ENCODE measurements at regions not wholly inside any gene's neighbourhood (a gene's known extent, or its start where the extent isn't known, plus 50 kb on each side); places are given as distances from the start of the nearest gene placed in this dataset.

DNA sequence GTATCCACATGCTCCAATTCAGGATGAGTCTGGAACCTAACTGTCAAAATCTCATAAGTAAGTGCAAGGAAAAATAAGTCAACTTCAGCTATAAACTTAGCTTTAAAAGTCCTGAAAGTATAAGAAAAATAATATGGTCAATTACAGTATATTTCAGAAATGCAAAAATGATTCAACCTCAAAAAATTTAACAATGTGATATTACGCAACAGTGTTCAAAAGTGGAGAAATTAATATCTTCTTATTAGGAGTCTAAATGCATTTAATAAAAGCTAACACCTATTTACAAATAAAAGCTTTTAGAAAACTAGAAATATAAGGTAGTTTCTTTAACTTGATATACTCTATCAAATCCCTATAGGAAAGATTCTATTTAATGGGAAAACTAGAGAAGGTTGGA is 111.2 kb upstream of the OPRM1 start:
- no TSS peak for BruUV-seq (replicated peaks)
- intact Hi-C loops (cut with micrococcal nuclease; ENCODE audit: unreplicated experiment): no loop called here
- CTCF ChIA-PET (ENCODE audit: low intra/inter-chr PET ratio, low total read pairs): no interaction called here
- H3K27me3 ChIP-seq (ENCODE audit: control insufficient read depth in 1 of 2, insufficient read depth in 2 of 2, low read length in 2 of 2): no peaks in the 10 kb centered on the region
- in situ Hi-C loops (cut with HindIII; ENCODE audit: extremely low pct_ligation_motif_present, low pct_unique_long_range_greater_than_20kb): no loop called here
- no peak overlapping the region for H3K4me2 ChIP-seq (ENCODE audit: low read depth, low read length)
- no peaks in the 10 kb centered on the region for H3K79me2 ChIP-seq (ENCODE audit: insufficient read depth, low read length)
- no peaks in the 10 kb centered on the region for H4K20me1 ChIP-seq (ENCODE audit: insufficient read depth, low read length)
- no peaks in the 10 kb centered on the region for H3K4me1 ChIP-seq (ENCODE audit: insufficient read depth, low read length)
- DNase-seq (ENCODE audit: low spot score) (no peak), ATAC-seq (no peak), FAIRE-seq (no peak)
- no peak overlapping the region for H3K9ac ChIP-seq (ENCODE audit: insufficient read depth, low read depth, low read length)
- H3K27ac ChIP-seq (ENCODE audit: extremely low read length, insufficient read depth, low read length): no peak overlapping the region
- POLR2A ChIA-PET: no interaction called here
- no peak overlapping the region for H3K4me3 ChIP-seq (replicated peaks in 1 of 3; ENCODE audit: insufficient read depth in 1 of 3, low read depth in 2 of 3, low read length in 3 of 3)
- no peaks in the 10 kb centered on the region for H3K9me3 ChIP-seq (ENCODE audit: low read length)
- TF ChIP-seq CEBPB (IDR thresholded peaks at IDR 0.05; ENCODE audit: borderline replicate concordance, low read depth, low read length) (peak; percentile 88), ARHGAP35 (CRISPR knock-in tag; IDR thresholded peaks at IDR 0.05; ENCODE audit: borderline replicate concordance) (no peak), RXRB (CRISPR knock-in tag; IDR thresholded peaks at IDR 0.05; ENCODE audit: borderline replicate concordance) (no peak), ZSCAN29 (CRISPR knock-in tag; conservative IDR thresholded peaks at IDR 0.05) (no peak), ZNF737 (CRISPR knock-in tag; IDR thresholded peaks at IDR 0.05; ENCODE audit: borderline replicate concordance) (no peak), RFXANK (CRISPR knock-in tag; IDR thresholded peaks at IDR 0.05) (no peak)
- TF ChIP-seq, protein P1, sequence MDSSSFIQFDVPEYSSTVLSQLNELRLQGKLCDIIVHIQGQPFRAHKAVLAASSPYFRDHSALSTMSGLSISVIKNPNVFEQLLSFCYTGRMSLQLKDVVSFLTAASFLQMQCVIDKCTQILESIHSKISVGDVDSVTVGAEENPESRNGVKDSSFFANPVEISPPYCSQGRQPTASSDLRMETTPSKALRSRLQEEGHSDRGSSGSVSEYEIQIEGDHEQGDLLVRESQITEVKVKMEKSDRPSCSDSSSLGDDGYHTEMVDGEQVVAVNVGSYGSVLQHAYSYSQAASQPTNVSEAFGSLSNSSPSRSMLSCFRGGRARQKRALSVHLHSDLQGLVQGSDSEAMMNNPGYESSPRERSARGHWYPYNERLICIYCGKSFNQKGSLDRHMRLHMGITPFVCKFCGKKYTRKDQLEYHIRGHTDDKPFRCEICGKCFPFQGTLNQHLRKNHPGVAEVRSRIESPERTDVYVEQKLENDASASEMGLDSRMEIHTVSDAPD (CRISPR knock-in tag; IDR thresholded peaks at IDR 0.05): no peak
- 54% methylated on average over 1 of the region's 1 CpG for WGBS (ENCODE audit: low lambda C conversion rate)
- H3K36me3 ChIP-seq (replicated peaks in 1 of 2; ENCODE audit: control insufficient read depth in 1 of 2, insufficient read depth in 2 of 2, low read length in 2 of 2): no peaks in the 10 kb centered on the region
- H2AFZ ChIP-seq (ENCODE audit: low read length): no peak overlapping the region

- Histone ChIP-seq H3K9me3 (ENCODE audit: low read length) (no peaks in the 10 kb centered on the region; the same call in 1 of the 2 replicates), H3K79me2 (ENCODE audit: insufficient read depth, low read length) (no peaks in the 10 kb centered on the region), H3K9ac (ENCODE audit: insufficient read depth, low read depth, low read length) (no peak overlapping the region), H3K4me2 (ENCODE audit: low read depth, low read length) (no peak overlapping the region), H3K36me3 (replicated peaks in 1 of 2; ENCODE audit: control insufficient read depth in 1 of 2, insufficient read depth in 2 of 2, low read length in 2 of 2) (no peaks in the 10 kb centered on the region), H3K4me3 (replicated peaks in 1 of 3; ENCODE audit: insufficient read depth in 1 of 3, low read depth in 2 of 3, low read length in 3 of 3) (no peak overlapping the region), H3K27me3 (ENCODE audit: control insufficient read depth in 1 of 2, insufficient read depth in 2 of 2, low read length in 2 of 2) (no peaks in the 10 kb centered on the region), H2AFZ (ENCODE audit: low read length) (no peak overlapping the region), H3K4me1 (ENCODE audit: insufficient read depth, low read length) (no peaks in the 10 kb centered on the region), H3K27ac (ENCODE audit: extremely low read length, insufficient read depth, low read length) (no peak overlapping the region), H4K20me1 (ENCODE audit: insufficient read depth, low read length) (no peaks in the 10 kb centered on the region)
- CTCF ChIA-PET (ENCODE audit: low intra/inter-chr PET ratio, low total read pairs): no interaction called here
- FAIRE-seq (no peak), ATAC-seq (peak; percentile 56; the same call in 1 of the 3 replicates), DNase-seq (ENCODE audit: low spot score) (no peak)
- BruUV-seq (replicated peaks): no TSS peak
- POLR2A ChIA-PET: no interaction called here
- intact Hi-C loops (cut with micrococcal nuclease; ENCODE audit: unreplicated experiment) (no loop called here), in situ Hi-C loops (cut with HindIII; ENCODE audit: extremely low pct_ligation_motif_present, low pct_unique_long_range_greater_than_20kb) (no loop called here)
- 7% methylated on average over 8 of the region's 8 CpGs for WGBS (ENCODE audit: low lambda C conversion rate)
- TF ChIP-seq THAP11 (CRISPR knock-in tag; IDR thresholded peaks at IDR 0.05) (no peak), NFAT5 (CRISPR knock-in tag; IDR thresholded peaks at IDR 0.05) (no peak), TCF7L2 (IDR thresholded peaks at IDR 0.05; ENCODE audit: low read depth, low read length) (no peak), KDM3A (CRISPR knock-in tag; IDR thresholded peaks at IDR 0.05; ENCODE audit: low read depth) (no peak), ZNF160 (CRISPR knock-in tag; IDR thresholded peaks at IDR 0.05) (no peak), ZNF12 (CRISPR knock-in tag; IDR thresholded peaks at IDR 0.05) (no peak), ONECUT2 (CRISPR knock-in tag; IDR thresholded peaks at IDR 0.05) (no peak)
Observed at GRCh38 chr6:153898360-153899059, 140.5 kb upstream of the OPRM1 start.
